WTC11 (cell line): ENCODE measurements at regions not wholly inside any gene's neighbourhood (a gene's known extent, or its start where the extent isn't known, plus 50 kb on each side); places are given as distances from the start of the nearest gene placed in this dataset.

ENCODE experiments used
- ATAC-seq: fragments of 200-7000 bp; cut with Tn5 transposase; 2 replicates; pipeline ENCODE4 v1.10.0; 2021; ENCODE audit warnings: mild to moderate bottlenecking, moderate library complexity
- CTCF ChIA-PET: fragments of 300-600 bp; sonication (Branson Sonifier 250); formaldehyde crosslinking; loops from one replicate; lab custom pipeline; 2021; ENCODE audit warnings: antibody characterized with exemption; lab: Charles Lee
- POLR2A ChIA-PET: fragments of 350-600 bp; sonication (Branson Sonifier 250); formaldehyde crosslinking; loops from one replicate; lab custom pipeline; 2021; ENCODE audit warnings: antibody characterized with exemption; lab: Charles Lee
- DNase-seq: peaks from one replicate; pipeline ENCODE4 v3.0.0; 2021; ENCODE audit warnings: low spot score
- H3K27ac Mint-ChIP-seq: 2 replicates; pipeline ENCODE4 v1.8.0; 2021; ENCODE audit warnings: mixed read lengths
- H3K27me3 Mint-ChIP-seq: 2 replicates; pipeline ENCODE4 v1.8.0; 2021; ENCODE audit warnings: low read depth, mild to moderate bottlenecking, moderate library complexity, mixed read lengths
- H3K36me3 Mint-ChIP-seq: 2 replicates; pipeline ENCODE4 v1.8.0; 2021; ENCODE audit warnings: mixed read lengths
- H3K4me1 Mint-ChIP-seq: 2 replicates; pipeline ENCODE4 v1.8.0; 2022; ENCODE audit warnings: mixed read lengths
- H3K4me3 Mint-ChIP-seq: 2 replicates; pipeline ENCODE4 v1.8.0; 2021; ENCODE audit warnings: mild to moderate bottlenecking, moderate library complexity, mixed read lengths
- H3K9me3 Mint-ChIP-seq: 2 replicates; pipeline ENCODE4 v1.8.0; 2021; ENCODE audit warnings: mixed read lengths
- ATF6 ChIP-seq: sonication (generic); formaldehyde crosslinking; IDR thresholded peaks from 2 replicates; pipeline ENCODE4 v1.8.1; 2023; ENCODE audit warnings: mild to moderate bottlenecking, missing genetic modification reagents
- CBFB ChIP-seq: sonication (generic); formaldehyde crosslinking; IDR thresholded peaks from 2 replicates; pipeline ENCODE4 v1.8.1; 2022; ENCODE audit warnings: mild to moderate bottlenecking, low read depth, missing genetic modification reagents
- CDX4 ChIP-seq: fragments of 250-450 bp; sonication (Bioruptor Pico); IDR thresholded peaks from 2 replicates; pipeline ENCODE4 v1.9.0; 2021; ENCODE audit warnings: moderate library complexity, mild to moderate bottlenecking, inconsistent platforms, borderline replicate concordance
- CREM ChIP-seq: sonication (generic); formaldehyde crosslinking; IDR thresholded peaks from 2 replicates; pipeline ENCODE4 v1.8.1; 2022; ENCODE audit warnings: mild to moderate bottlenecking, missing genetic modification reagents, moderate library complexity
- FOXP4 ChIP-seq: sonication (generic); formaldehyde crosslinking; IDR thresholded peaks from 2 replicates; pipeline ENCODE4 v1.8.0; 2022; ENCODE audit warnings: mild to moderate bottlenecking, missing genetic modification reagents
- GTF2I ChIP-seq: fragments of 250-450 bp; sonication (Bioruptor Pico); conservative IDR thresholded peaks from 2 replicates; pipeline ENCODE4 v1.4.0; 2021; ENCODE audit warnings: mild to moderate bottlenecking
- KAT7 ChIP-seq: sonication (generic); formaldehyde crosslinking; IDR thresholded peaks from 2 replicates; pipeline ENCODE4 v1.8.1; 2023; ENCODE audit warnings: missing genetic modification reagents, mild to moderate bottlenecking, borderline replicate concordance
- MYBL2 ChIP-seq: sonication (generic); formaldehyde crosslinking; IDR thresholded peaks from 2 replicates; pipeline ENCODE4 v1.8.1; 2023; ENCODE audit warnings: mild to moderate bottlenecking, moderate library complexity, missing genetic modification reagents
- PRRX2 ChIP-seq: fragments of 250-450 bp; sonication (Bioruptor Pico); IDR thresholded peaks from 2 replicates; pipeline ENCODE4 v1.8.0; 2021; ENCODE audit warnings: mild to moderate bottlenecking
- RELA ChIP-seq: sonication (generic); formaldehyde crosslinking; IDR thresholded peaks from 2 replicates; pipeline ENCODE4 v1.8.1; 2022; ENCODE audit warnings: missing genetic modification reagents, mild to moderate bottlenecking, borderline replicate concordance
- SMAD3 ChIP-seq: sonication (generic); formaldehyde crosslinking; IDR thresholded peaks from 2 replicates; pipeline ENCODE4 v1.8.0; 2022; ENCODE audit warnings: missing genetic modification reagents, mild to moderate bottlenecking, borderline replicate concordance
- STAT6 ChIP-seq: sonication (generic); formaldehyde crosslinking; conservative IDR thresholded peaks from 2 replicates; pipeline ENCODE4 v1.8.1; 2023; ENCODE audit warnings: mild to moderate bottlenecking, low read depth, missing genetic modification reagents, moderate library complexity
- TEAD1 ChIP-seq: sonication (generic); formaldehyde crosslinking; IDR thresholded peaks from 2 replicates; pipeline ENCODE4 v1.8.0; 2022; ENCODE audit warnings: mild to moderate bottlenecking, missing genetic modification reagents
- USF1 ChIP-seq: sonication (generic); formaldehyde crosslinking; IDR thresholded peaks from 2 replicates; pipeline ENCODE4 v1.8.0; 2022; ENCODE audit warnings: mild to moderate bottlenecking, missing genetic modification reagents
- ZNF121 ChIP-seq: sonication (generic); formaldehyde crosslinking; IDR thresholded peaks from 2 replicates; pipeline ENCODE4 v1.8.0; 2023; ENCODE audit warnings: missing genetic modification reagents
- ZNF138 ChIP-seq: sonication (generic); formaldehyde crosslinking; conservative IDR thresholded peaks from 2 replicates; pipeline ENCODE4 v1.8.1; 2022; ENCODE audit warnings: mild to moderate bottlenecking, moderate library complexity, missing genetic modification reagents
- ZNF219 ChIP-seq: sonication (generic); formaldehyde crosslinking; IDR thresholded peaks from 2 replicates; pipeline ENCODE4 v1.8.0; 2023; ENCODE audit warnings: missing genetic modification reagents, mild to moderate bottlenecking, borderline replicate concordance
- ZNF532 ChIP-seq: fragments of 250-450 bp; sonication (Bioruptor Pico); IDR thresholded peaks from 2 replicates; pipeline ENCODE4 v1.9.0; 2021; ENCODE audit warnings: mild to moderate bottlenecking, borderline replicate concordance

GRCh38 chr22:27621486-27622070, 180.0 kb downstream of the MN1 start:
- no peak overlapping the region for H3K4me3 Mint-ChIP-seq
- TF ChIP-seq PRRX2 (CRISPR knock-in tag): no peak
- no peak for TF ChIP-seq ZNF138 (CRISPR knock-in tag)
- TF ChIP-seq, all 79 proteins: peak for 0
- POLR2A ChIA-PET: no interaction called here
- no peak for DNase-seq
- Mint-ChIP-seq H3K27ac (no peak overlapping the region), H3K4me1 (peaks cover 20% of the 10 kb centered on the region), H3K9me3 (no peaks in the 10 kb centered on the region; the same call in 1 of the 2 replicates), H3K36me3 (no peaks in the 10 kb centered on the region), H3K27me3 (peaks cover 4% of the 10 kb centered on the region; the same call in 1 of the 2 replicates)
- CTCF ChIA-PET: interaction anchor here (0.6 kb wide), 1 partner anchor 87 kb away, joined by 3 read pairs; no protein-coding TSS in a partner anchor
- ATAC-seq: no peak

GRCh38 chr22:27624042-27624441, 177.5 kb downstream of the MN1 start:
- POLR2A ChIA-PET: no interaction called here
- H3K4me1 Mint-ChIP-seq: peaks cover 22% of the 10 kb centered on the region
- ATAC-seq (no peak), DNase-seq (no peak)
- H3K36me3 Mint-ChIP-seq: peaks cover 2% of the 10 kb centered on the region; the same call in 1 of the 2 replicates
- TF ChIP-seq FOXP4 (CRISPR knock-in tag) (no peak), CREM (CRISPR knock-in tag) (no peak), CBFB (CRISPR knock-in tag) (no peak), GTF2I (CRISPR knock-in tag) (no peak), RELA (CRISPR knock-in tag) (no peak), KAT7 (no peak), ZNF121 (CRISPR knock-in tag) (no peak), CDX4 (CRISPR knock-in tag) (no peak), USF1 (no peak), STAT6 (CRISPR knock-in tag) (no peak), PRRX2 (CRISPR knock-in tag) (no peak), ATF6 (CRISPR knock-in tag) (no peak)
- no peak overlapping the region for H3K4me3 Mint-ChIP-seq
- H3K27ac Mint-ChIP-seq: no peak overlapping the region
- CTCF ChIA-PET: no interaction called here
- H3K27me3 Mint-ChIP-seq: peaks cover 4% of the 10 kb centered on the region; the same call in 1 of the 2 replicates
- H3K9me3 Mint-ChIP-seq: peaks cover under 1% of the 10 kb centered on the region

GRCh38 chr22:27624705-27625104, 176.9 kb downstream of the MN1 start:
- ATAC-seq: no peak
- CTCF ChIA-PET: no interaction called here
- no peak for DNase-seq
- H3K27me3 Mint-ChIP-seq: no peaks in the 10 kb centered on the region; the same call in 1 of the 2 replicates
- H3K4me1 Mint-ChIP-seq: peaks cover 25% of the 10 kb centered on the region
- peaks cover 2% of the 10 kb centered on the region; the same call in 1 of the 2 replicates for H3K36me3 Mint-ChIP-seq
- no peak overlapping the region for H3K27ac Mint-ChIP-seq
- H3K9me3 Mint-ChIP-seq: peaks cover 3% of the 10 kb centered on the region
- POLR2A ChIA-PET: no interaction called here
- H3K4me3 Mint-ChIP-seq: no peak overlapping the region
- TF ChIP-seq MYBL2 (CRISPR knock-in tag): no peak
- TF ChIP-seq CDX4 (CRISPR knock-in tag): no peak
- TF ChIP-seq TEAD1 (CRISPR knock-in tag): no peak
- no peak for TF ChIP-seq SMAD3
- no peak for TF ChIP-seq ZNF532 (CRISPR knock-in tag)
- no peak for TF ChIP-seq ZNF219 (CRISPR knock-in tag)
